ENCODE measurements at regions not wholly inside any gene's neighbourhood (a gene's known extent, or its start where the extent isn't known, plus 50 kb on each side); places are given as distances from the start of the nearest gene placed in this dataset.

DNA sequence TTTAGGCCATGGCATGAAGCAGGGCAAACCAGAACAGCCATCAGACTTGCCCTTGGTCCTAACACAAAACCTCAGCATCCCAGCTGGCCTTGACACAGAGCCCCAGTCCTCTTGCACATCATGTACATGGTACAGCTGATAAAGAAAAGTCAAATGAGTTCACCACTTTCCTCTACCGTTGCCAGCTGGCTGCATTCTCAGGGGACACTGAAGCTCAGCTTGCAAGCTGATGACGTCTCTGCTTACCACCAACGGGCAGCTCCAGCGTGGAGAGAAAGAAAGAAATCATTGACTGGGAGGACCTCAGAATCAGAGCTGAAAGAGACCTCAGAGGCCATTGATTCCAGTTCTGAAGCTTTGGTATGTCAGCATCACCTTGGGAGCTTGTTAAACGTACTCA lies 80.7 kb upstream of the CES5A start:
- no peak overlapping the region for H2AFZ ChIP-seq (ENCODE audit: low read length)
- TF ChIP-seq CTCF (conservative IDR thresholded peaks at IDR 0.05 in 1 of 2, IDR thresholded peaks at IDR 0.05 in 1 of 2; ENCODE audit: low read depth in 1 of 2, low read length in 2 of 2) (no peak), EZH2 (IDR thresholded peaks at IDR 0.05; ENCODE audit: low read length, missing control alignments) (no peak)

GRCh38 chr16:55955424-55955823 lies 80.3 kb upstream of the CES5A start:
- H3K36me3 ChIP-seq (ENCODE audit: control insufficient read depth, insufficient read depth, low read length), result no peaks in the 10 kb centered on the region
- H3K4me2 ChIP-seq (ENCODE audit: extremely low read depth, insufficient read depth, low read length), result no peak overlapping the region
- TF ChIP-seq EZH2 (IDR thresholded peaks at IDR 0.05; ENCODE audit: low read length, missing control alignments) (no peak), CTCF (conservative IDR thresholded peaks at IDR 0.05 in 1 of 2, IDR thresholded peaks at IDR 0.05 in 1 of 2; ENCODE audit: low read depth in 1 of 2, low read length in 2 of 2) (no peak)
- H3K4me1 ChIP-seq (ENCODE audit: control insufficient read depth, extremely low read depth, insufficient read depth, low read length), result no peaks in the 10 kb centered on the region
- H3K9me3 ChIP-seq (ENCODE audit: control insufficient read depth, insufficient read depth, low read depth, low read length), result no peaks in the 10 kb centered on the region
- H3K27me3 ChIP-seq (ENCODE audit: control insufficient read depth, insufficient read depth, low read length), result no peaks in the 10 kb centered on the region
- H3K27ac ChIP-seq (ENCODE audit: insufficient read depth, low read length), result no peak overlapping the region
- H3K79me2 ChIP-seq (ENCODE audit: control insufficient read depth, insufficient read depth, low read length), result no peaks in the 10 kb centered on the region
- no peak for DNase-seq (ENCODE audit: low read depth in 2 of 2)
- H2AFZ ChIP-seq (ENCODE audit: low read length), result no peak overlapping the region
- no peak overlapping the region for H3K9ac ChIP-seq (ENCODE audit: insufficient read depth, low read length)
- no peaks in the 10 kb centered on the region for H4K20me1 ChIP-seq (ENCODE audit: control insufficient read depth, extremely low read depth, insufficient read depth, low read length)
- H3K4me3 ChIP-seq (replicated peaks in 1 of 4; ENCODE audit: control extremely low read depth in 1 of 4, insufficient read depth in 1 of 4, low read depth in 3 of 4, low read length in 4 of 4), result no peak overlapping the region

More for the DNA sequence above, 80.7 kb upstream of the CES5A start:
- Histone ChIP-seq H3K4me3 (replicated peaks in 1 of 4; ENCODE audit: control extremely low read depth in 1 of 4, insufficient read depth in 1 of 4, low read depth in 3 of 4, low read length in 4 of 4) (no peak overlapping the region), H3K9ac (ENCODE audit: insufficient read depth, low read length) (no peak overlapping the region), H3K9me3 (ENCODE audit: control insufficient read depth, insufficient read depth, low read depth, low read length) (no peaks in the 10 kb centered on the region), H3K4me1 (ENCODE audit: control insufficient read depth, extremely low read depth, insufficient read depth, low read length) (no peaks in the 10 kb centered on the region), H3K27me3 (ENCODE audit: control insufficient read depth, insufficient read depth, low read length) (no peaks in the 10 kb centered on the region), H3K27ac (ENCODE audit: insufficient read depth, low read length) (no peak overlapping the region), H3K36me3 (ENCODE audit: control insufficient read depth, insufficient read depth, low read length) (no peaks in the 10 kb centered on the region), H3K4me2 (ENCODE audit: extremely low read depth, insufficient read depth, low read length) (no peak overlapping the region), H4K20me1 (ENCODE audit: control insufficient read depth, extremely low read depth, insufficient read depth, low read length) (no peaks in the 10 kb centered on the region), H3K79me2 (ENCODE audit: control insufficient read depth, insufficient read depth, low read length) (no peaks in the 10 kb centered on the region)
- DNase-seq (ENCODE audit: low read depth in 2 of 2), result no peak

DNA sequence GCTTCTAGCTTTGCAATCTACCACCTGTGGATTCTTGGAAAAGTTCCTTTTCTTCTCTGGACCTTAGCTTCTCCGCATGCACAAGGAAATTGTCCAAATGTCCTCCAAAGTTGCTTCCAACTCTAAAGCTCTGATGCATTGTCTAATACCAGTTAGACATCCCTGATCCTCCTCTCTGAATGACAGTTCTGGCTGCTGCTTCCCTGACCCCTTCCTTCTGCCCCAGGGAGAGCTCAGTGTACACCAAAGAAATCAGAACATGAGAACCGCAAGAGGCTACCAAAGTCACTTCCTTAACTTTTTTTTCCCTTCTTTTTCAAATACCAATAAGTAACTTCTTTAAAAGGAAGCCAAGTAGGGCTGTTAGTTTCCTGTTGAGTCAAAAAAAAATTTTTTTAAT lies 79.7 kb upstream of the CES5A start:
- Histone ChIP-seq H3K27ac (ENCODE audit: insufficient read depth, low read length) (no peak overlapping the region), H3K9me3 (ENCODE audit: control insufficient read depth, insufficient read depth, low read depth, low read length) (no peaks in the 10 kb centered on the region), H3K27me3 (ENCODE audit: control insufficient read depth, insufficient read depth, low read length) (no peaks in the 10 kb centered on the region), H3K36me3 (ENCODE audit: control insufficient read depth, insufficient read depth, low read length) (no peaks in the 10 kb centered on the region), H3K79me2 (ENCODE audit: control insufficient read depth, insufficient read depth, low read length) (no peaks in the 10 kb centered on the region), H3K4me1 (ENCODE audit: control insufficient read depth, extremely low read depth, insufficient read depth, low read length) (no peaks in the 10 kb centered on the region), H3K4me2 (ENCODE audit: extremely low read depth, insufficient read depth, low read length) (no peak overlapping the region), H3K9ac (ENCODE audit: insufficient read depth, low read length) (no peak overlapping the region), H4K20me1 (ENCODE audit: control insufficient read depth, extremely low read depth, insufficient read depth, low read length) (no peaks in the 10 kb centered on the region), H3K4me3 (replicated peaks in 1 of 4; ENCODE audit: control extremely low read depth in 1 of 4, insufficient read depth in 1 of 4, low read depth in 3 of 4, low read length in 4 of 4) (no peak overlapping the region), H2AFZ (ENCODE audit: low read length) (no peak overlapping the region)
- TF ChIP-seq CTCF (conservative IDR thresholded peaks at IDR 0.05 in 1 of 2, IDR thresholded peaks at IDR 0.05 in 1 of 2; ENCODE audit: low read depth in 1 of 2, low read length in 2 of 2), result no peak
- no peak for TF ChIP-seq EZH2 (IDR thresholded peaks at IDR 0.05; ENCODE audit: low read length, missing control alignments)
- no peak for DNase-seq (ENCODE audit: low read depth in 2 of 2)
